Neural crest cell (in vitro differentiated cells): ENCODE measurements at regions not wholly inside any gene's neighbourhood (a gene's known extent, or its start where the extent isn't known, plus 50 kb on each side); places are given as distances from the start of the nearest gene placed in this dataset.

Experiments used
- DNase-seq: peaks from one replicate; pipeline ENCODE4 v3.0.0; 2021; ENCODE audit warnings: low read depth, mixed read lengths, low spot score
- H3K27ac Mint-ChIP-seq: one replicate; pipeline ENCODE4 v1.8.0; 2021; ENCODE audit warnings: mild to moderate bottlenecking, mixed read lengths; ENCODE audit not compliant: unreplicated experiment
- H3K27me3 Mint-ChIP-seq: 2 replicates; pipeline ENCODE4 v1.8.0; 2021; ENCODE audit warnings: low read depth, mild to moderate bottlenecking, mixed read lengths
- H3K36me3 Mint-ChIP-seq: 2 replicates; pipeline ENCODE4 v1.8.0; 2021; ENCODE audit warnings: low read depth, mild to moderate bottlenecking, mixed read lengths
- H3K4me1 Mint-ChIP-seq: 2 replicates; pipeline ENCODE4 v1.8.0; 2021; ENCODE audit warnings: mixed read lengths
- H3K4me3 Mint-ChIP-seq: one replicate; pipeline ENCODE4 v1.8.0; 2021; ENCODE audit warnings: mild to moderate bottlenecking, mixed read lengths
- H3K9me3 Mint-ChIP-seq: 2 replicates; pipeline ENCODE4 v1.8.0; 2021; ENCODE audit warnings: mixed read lengths
- TF ChIP-seq, protein P1 (sequence below): fragments of 200-600 bp; sonication (generic); conservative IDR thresholded peaks from 2 replicates; pipeline ENCODE4 v1.5.0; 2021; ENCODE audit warnings: antibody characterized with exemption, mild to moderate bottlenecking

DNA sequence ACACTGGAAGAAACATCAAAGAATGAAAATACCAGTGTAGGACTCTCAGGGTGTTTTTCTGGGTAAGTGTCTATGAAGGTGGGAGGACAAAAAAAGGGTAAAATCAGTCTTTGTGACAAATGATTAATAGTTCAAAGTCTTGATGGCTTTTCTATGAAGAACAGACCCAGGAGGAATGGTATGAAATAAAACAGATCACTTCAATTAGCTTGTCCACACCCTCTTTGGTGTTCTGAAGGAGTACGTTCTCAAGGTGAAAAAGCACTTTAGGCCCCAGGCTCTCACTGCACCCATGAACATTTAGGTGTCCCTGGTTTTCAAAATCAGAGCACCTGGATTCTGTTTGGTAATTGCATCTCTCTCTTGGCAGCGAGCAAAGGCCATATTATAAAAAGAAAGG, 383.6 kb upstream of the NR2F2 start:
- no peak for DNase-seq
- H3K36me3 Mint-ChIP-seq, result peaks cover 5% of the 10 kb centered on the region
- H3K4me1 Mint-ChIP-seq, result peaks cover 59% of the 10 kb centered on the region
- H3K27ac Mint-ChIP-seq, result no peak overlapping the region
- no peak overlapping the region for H3K4me3 Mint-ChIP-seq
- H3K27me3 Mint-ChIP-seq, result no peaks in the 10 kb centered on the region
- TF ChIP-seq, protein P1, sequence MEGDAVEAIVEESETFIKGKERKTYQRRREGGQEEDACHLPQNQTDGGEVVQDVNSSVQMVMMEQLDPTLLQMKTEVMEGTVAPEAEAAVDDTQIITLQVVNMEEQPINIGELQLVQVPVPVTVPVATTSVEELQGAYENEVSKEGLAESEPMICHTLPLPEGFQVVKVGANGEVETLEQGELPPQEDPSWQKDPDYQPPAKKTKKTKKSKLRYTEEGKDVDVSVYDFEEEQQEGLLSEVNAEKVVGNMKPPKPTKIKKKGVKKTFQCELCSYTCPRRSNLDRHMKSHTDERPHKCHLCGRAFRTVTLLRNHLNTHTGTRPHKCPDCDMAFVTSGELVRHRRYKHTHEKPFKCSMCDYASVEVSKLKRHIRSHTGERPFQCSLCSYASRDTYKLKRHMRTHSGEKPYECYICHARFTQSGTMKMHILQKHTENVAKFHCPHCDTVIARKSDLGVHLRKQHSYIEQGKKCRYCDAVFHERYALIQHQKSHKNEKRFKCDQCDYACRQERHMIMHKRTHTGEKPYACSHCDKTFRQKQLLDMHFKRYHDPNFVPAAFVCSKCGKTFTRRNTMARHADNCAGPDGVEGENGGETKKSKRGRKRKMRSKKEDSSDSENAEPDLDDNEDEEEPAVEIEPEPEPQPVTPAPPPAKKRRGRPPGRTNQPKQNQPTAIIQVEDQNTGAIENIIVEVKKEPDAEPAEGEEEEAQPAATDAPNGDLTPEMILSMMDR, result no peak
- H3K9me3 Mint-ChIP-seq, result peaks cover 8% of the 10 kb centered on the region

DNA sequence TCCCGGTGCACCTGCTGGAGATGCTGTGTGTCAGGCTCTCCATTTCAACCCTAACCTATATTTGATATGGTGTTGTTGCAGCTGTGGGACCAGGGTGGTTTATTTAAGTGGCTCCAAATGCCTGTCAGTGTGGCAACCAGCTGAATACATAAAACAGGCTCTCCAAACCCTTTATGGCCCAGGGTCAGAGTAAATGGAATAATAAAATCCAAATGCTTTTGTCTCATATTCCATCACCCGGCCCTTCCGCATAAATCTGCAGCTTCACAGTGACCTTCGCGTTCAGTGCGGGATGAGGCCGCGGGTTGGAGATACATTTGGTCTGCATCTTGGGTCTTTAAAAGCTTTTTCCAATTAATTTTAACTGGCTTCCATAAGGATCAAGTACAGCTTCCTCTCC, 382.1 kb upstream of the NR2F2 start:
- TF ChIP-seq, protein P1, result no peak
- DNase-seq, result no peak
- Mint-ChIP-seq H3K4me1 (peaks cover 58% of the 10 kb centered on the region), H3K27ac (peak overlapping the region; percentile 92), H3K36me3 (peaks cover 9% of the 10 kb centered on the region), H3K4me3 (peak overlapping the region; percentile 3), H3K9me3 (peaks cover 15% of the 10 kb centered on the region), H3K27me3 (no peaks in the 10 kb centered on the region)

DNA sequence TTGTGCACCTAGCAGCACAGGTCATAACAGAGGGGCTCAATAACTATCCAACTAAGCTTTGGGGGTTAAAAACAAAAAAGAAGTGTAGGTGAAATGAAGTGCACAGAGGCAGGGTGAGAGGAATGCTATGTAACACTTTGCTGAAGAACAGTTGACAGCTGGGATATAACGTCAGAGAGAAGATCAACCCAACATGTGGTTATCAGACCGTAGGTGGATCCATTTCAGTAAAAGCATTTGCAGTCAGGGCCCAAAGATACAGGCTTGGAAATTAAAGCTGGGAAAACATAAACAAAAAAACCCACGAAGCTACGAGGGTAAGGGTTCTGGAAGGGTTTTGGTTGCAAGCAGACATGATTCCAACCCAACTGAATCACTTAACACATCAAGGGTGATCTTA, 377.5 kb upstream of the NR2F2 start:
- H3K27me3 Mint-ChIP-seq, result no peaks in the 10 kb centered on the region
- no peak overlapping the region for H3K4me3 Mint-ChIP-seq
- peaks cover 34% of the 10 kb centered on the region for H3K4me1 Mint-ChIP-seq
- TF ChIP-seq, protein P1, result no peak
- H3K27ac Mint-ChIP-seq, result no peak overlapping the region
- peaks cover 19% of the 10 kb centered on the region for H3K9me3 Mint-ChIP-seq
- DNase-seq, result no peak
- H3K36me3 Mint-ChIP-seq, result peaks cover 15% of the 10 kb centered on the region

DNA sequence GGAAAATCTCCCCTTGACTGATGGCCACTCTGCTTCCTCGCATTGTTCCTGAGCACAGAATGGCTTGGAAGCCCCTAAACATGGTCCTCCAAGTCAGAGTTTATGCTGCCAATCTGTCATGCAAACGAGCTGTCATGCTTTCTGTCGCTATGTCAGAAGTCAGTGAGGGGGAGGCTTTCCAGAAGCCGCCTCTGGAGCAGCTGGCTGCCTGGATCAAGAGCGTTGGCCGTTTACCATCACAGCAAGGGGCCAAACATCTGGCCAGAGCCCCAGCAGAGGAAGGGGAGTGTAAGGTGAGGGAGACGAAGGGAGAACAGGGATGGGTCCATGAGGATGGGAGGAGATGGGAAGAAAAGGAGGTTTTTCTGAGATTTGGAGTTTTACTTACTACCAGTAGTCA, 372.6 kb upstream of the NR2F2 start:
- H3K4me3 Mint-ChIP-seq, result no peak overlapping the region
- peaks cover 28% of the 10 kb centered on the region for H3K9me3 Mint-ChIP-seq
- peak overlapping the region; percentile 81 for H3K27ac Mint-ChIP-seq
- no peak for DNase-seq
- no peaks in the 10 kb centered on the region for H3K27me3 Mint-ChIP-seq
- TF ChIP-seq, protein P1, result no peak
- H3K36me3 Mint-ChIP-seq, result peaks cover 26% of the 10 kb centered on the region
- peaks cover 23% of the 10 kb centered on the region for H3K4me1 Mint-ChIP-seq

DNA sequence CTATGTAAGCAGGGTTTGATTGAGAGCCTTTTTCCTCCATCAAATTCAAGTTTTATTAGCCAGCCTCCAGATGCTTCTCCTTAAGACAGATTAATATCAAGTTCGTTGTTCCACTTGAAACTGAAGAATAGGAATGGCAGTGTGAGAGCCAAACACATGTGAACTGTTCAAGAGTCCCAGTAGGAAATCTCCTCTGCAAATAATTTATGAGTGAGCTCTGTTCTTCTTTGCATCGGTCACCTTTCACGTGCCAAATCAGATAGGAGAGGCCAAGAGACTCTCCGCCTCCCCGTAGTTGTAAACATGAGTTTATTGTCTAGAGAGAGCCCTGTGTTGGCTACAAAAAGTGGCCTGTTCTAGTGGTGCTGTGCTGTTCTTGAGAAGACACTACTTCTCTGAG, 372.1 kb upstream of the NR2F2 start:
- no peak for DNase-seq
- peaks cover 26% of the 10 kb centered on the region for H3K9me3 Mint-ChIP-seq
- H3K27ac Mint-ChIP-seq, result no peak overlapping the region
- no peak overlapping the region for H3K4me3 Mint-ChIP-seq
- TF ChIP-seq, protein P1, result no peak
- no peaks in the 10 kb centered on the region for H3K27me3 Mint-ChIP-seq
- peaks cover 25% of the 10 kb centered on the region for H3K36me3 Mint-ChIP-seq
- peaks cover 18% of the 10 kb centered on the region for H3K4me1 Mint-ChIP-seq

DNA sequence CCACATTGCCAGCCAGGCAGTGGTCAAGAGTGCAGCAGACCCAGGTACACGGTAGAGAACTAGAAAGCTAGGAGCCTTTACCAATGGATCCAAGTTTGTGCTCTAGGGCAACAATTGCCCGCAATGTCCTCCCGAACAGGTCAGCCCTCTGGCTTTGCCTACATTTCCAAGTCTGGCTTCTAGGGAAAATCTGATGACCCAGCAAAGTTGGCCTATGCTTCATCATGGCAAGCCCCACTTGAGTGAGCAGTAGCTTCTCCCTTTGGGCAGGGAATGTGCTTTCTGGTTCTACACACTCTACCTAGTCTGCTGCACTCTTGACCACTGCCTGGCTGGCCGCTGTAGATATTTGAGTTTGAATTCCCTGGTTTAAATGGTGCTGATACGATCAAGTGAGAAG, 361.6 kb upstream of the NR2F2 start:
- peaks cover 25% of the 10 kb centered on the region for H3K4me1 Mint-ChIP-seq
- H3K4me3 Mint-ChIP-seq, result no peak overlapping the region
- no peaks in the 10 kb centered on the region for H3K27me3 Mint-ChIP-seq
- DNase-seq, result no peak
- H3K9me3 Mint-ChIP-seq, result peaks cover 2% of the 10 kb centered on the region
- H3K27ac Mint-ChIP-seq, result no peak overlapping the region
- no peaks in the 10 kb centered on the region for H3K36me3 Mint-ChIP-seq
- TF ChIP-seq, protein P1, result no peak
